GM12878 (cell line): ENCODE measurements at regions not wholly inside any gene's neighbourhood (a gene's known extent, or its start where the extent isn't known, plus 50 kb on each side); places are given as distances from the start of the nearest gene placed in this dataset.

Experiments used
- ATAC-seq: fragments of 200-7000 bp; cut with Tn5 transposase; 3 replicates; pipeline ENCODE4 v1.9.1; 2020; ENCODE audit warnings: mild to moderate bottlenecking, moderate library complexity
- BruUV-seq: library from RNA; stranded (reverse); fragments of 400-500 nt; replicated peaks from 2 replicates; lab custom pipeline; 2021; lab: Mats Ljungman, UMichigan
- CTCF ChIA-PET: fragments of 300-600 bp; sonication (Branson Sonifier 250); formaldehyde crosslinking; extraction: SDS; loops from one replicate; lab custom pipeline; 2021; ENCODE audit warnings: inconsistent platforms; lab: Yijun Ruan, JAX
- POLR2A ChIA-PET: fragments of 350-600 bp; formaldehyde crosslinking; extraction: SDS; loops from one replicate; lab custom pipeline; 2021; ENCODE audit warnings: inconsistent platforms; lab: Charles Lee
- RAD21 ChIA-PET: fragments of 300-600 bp; sonication (Branson Sonifier 250); formaldehyde crosslinking; loops from one replicate; lab custom pipeline; 2023; ENCODE audit warnings: antibody characterized with exemption; ENCODE audit not compliant: unreplicated experiment; lab: Charles Lee
- SMC1A ChIA-PET: fragments of 300-600 bp; sonication (Branson Sonifier 250); formaldehyde crosslinking; loops from one replicate; lab custom pipeline; 2023; ENCODE audit not compliant: unreplicated experiment, uncharacterized antibody; lab: Charles Lee
- DNase-seq: peaks from one replicate; pipeline ENCODE4 v3.0.0-alpha.2; 2011; ENCODE audit warnings: low read depth, low spot score
- FAIRE-seq: peaks from 3 replicates; lab custom pipeline; 2011; peaks lifted over from hg19 to GRCh38; lab: Jason Lieb, UNC
- H2AFZ ChIP-seq: 2 replicates; pipeline ENCODE4 v1.6.0; 2011; ENCODE audit warnings: low read depth, low read length, control low read depth; ENCODE audit not compliant: control insufficient read depth
- H3K27ac ChIP-seq: 2 replicates; pipeline ENCODE4 v1.5.1; 2011; ENCODE audit warnings: control low read depth; ENCODE audit not compliant: control insufficient read depth, insufficient read depth
- H3K27me3 ChIP-seq, 2 experiments: replicated peaks in 1 of 2; 2 replicates each; pipeline versions ENCODE4 v1.6.0 to v1.6.1; 2011; ENCODE audit warnings: low read length in 1 of 2; ENCODE audit not compliant: control insufficient read depth in 2 of 2, insufficient read depth in 2 of 2
- H3K36me3 ChIP-seq, 2 experiments: 2 replicates each; pipeline ENCODE4 v1.5.1; 2011; ENCODE audit warnings: low read length in 1 of 2; ENCODE audit not compliant: control insufficient read depth in 2 of 2, insufficient read depth in 2 of 2
- H3K4me1 ChIP-seq: 2 replicates; pipeline ENCODE4 v1.6.1; 2011; ENCODE audit warnings: mild to moderate bottlenecking, low read length, moderate library complexity, mixed read lengths; ENCODE audit not compliant: control insufficient read depth, insufficient read depth
- H3K4me2 ChIP-seq: 2 replicates; pipeline ENCODE4 v1.6.0; 2011; ENCODE audit warnings: control low read depth; ENCODE audit not compliant: control insufficient read depth, insufficient read depth
- H3K4me3 ChIP-seq: fragments of 200-600 bp; sonication (generic); 2 replicates; pipeline ENCODE4 v1.5.1; 2016
- H3K79me2 ChIP-seq: 2 replicates; pipeline ENCODE4 v1.6.0; 2011; ENCODE audit warnings: low read length; ENCODE audit not compliant: control insufficient read depth, insufficient read depth
- H3K9ac ChIP-seq: 2 replicates; pipeline ENCODE4 v1.8.0; 2011; ENCODE audit warnings: low read length, control low read depth, mixed read lengths; ENCODE audit not compliant: control insufficient read depth, insufficient read depth
- H3K9me3 ChIP-seq: replicated peaks from 3 replicates; pipeline ENCODE4 v1.5.1; 2011; ENCODE audit warnings: mild to moderate bottlenecking, low read length; ENCODE audit not compliant: control insufficient read depth, insufficient read depth
- H4K20me1 ChIP-seq: 2 replicates; pipeline ENCODE4 v1.6.0; 2011; ENCODE audit not compliant: control insufficient read depth, insufficient read depth
- EED ChIP-seq: sonication (generic); IDR thresholded peaks from 2 replicates; pipeline ENCODE4 v1.6.1; 2016; ENCODE audit warnings: antibody characterized with exemption, low read depth
- EGR1 ChIP-seq, 2 experiments: IDR thresholded peaks; 1 replicate in 1 of 2; 2 replicates in 1 of 2; pipeline ENCODE4 v1.6.1; 2011 to 2012; ENCODE audit warnings: low read depth in 2 of 2, low read length in 2 of 2, borderline replicate concordance in 1 of 2, mild to moderate bottlenecking in 1 of 2, moderate library complexity in 1 of 2
- KAT2A ChIP-seq: conservative IDR thresholded peaks from 2 replicates; pipeline ENCODE4 v1.6.1; 2011; ENCODE audit warnings: low read depth, low read length; ENCODE audit not compliant: control insufficient read depth
- MXI1 ChIP-seq: fragments of 150-350 bp; IDR thresholded peaks from 2 replicates; pipeline ENCODE4 v1.6.1; 2011; ENCODE audit warnings: low read depth, mild to moderate bottlenecking, inconsistent platforms, low read length, improper control_type of control experiment
- MYC ChIP-seq: IDR thresholded peaks from 2 replicates; pipeline ENCODE4 v1.6.1; 2011; ENCODE audit warnings: mild to moderate bottlenecking, low read length, moderate library complexity, inconsistent platforms; ENCODE audit not compliant: insufficient read depth, insufficient replicate concordance, insufficient read length, severe bottlenecking
- RFX5 ChIP-seq: IDR thresholded peaks from 2 replicates; pipeline ENCODE4 v1.6.1; 2011; ENCODE audit warnings: low read depth, low read length, improper control_type of control experiment
- SP1 ChIP-seq: IDR thresholded peaks from one replicate; pipeline ENCODE4 v1.6.1; 2011; ENCODE audit warnings: low read depth, low read length
- ZNF622 ChIP-seq: fragments of 450-650 bp; IDR thresholded peaks from 2 replicates; pipeline ENCODE4 v1.6.1; 2017; ENCODE audit warnings: mild to moderate bottlenecking, inconsistent platforms
- WGBS: methylation state at CpG from one replicate; pipeline ENCODE4 v1.1.6; 2016; ENCODE audit warnings: low lambda C conversion rate; ENCODE audit not compliant: insufficient replicate concordance, insufficient coverage; ENCODE audit errors: missing lambda C conversion rate; 5-methylcytosine and 5-hydroxymethylcytosine counted together
- in situ Hi-C: fragments of 300-500 bp; cut with MboI; formaldehyde crosslinking; loops from 9 replicates; pipeline ENCODE4 v1.14.3; 2018; ENCODE audit warnings: mixed read lengths
- intact Hi-C: fragments of 100-400 bp; cut with micrococcal nuclease; formaldehyde crosslinking; loops from one replicate; pipeline ENCODE4 v1.14.2; 2022; ENCODE audit not compliant: unreplicated experiment

GRCh38 chr14:46574978-46575375 is 76.6 kb downstream of the RPL10L start:
- no peak overlapping the region for H3K4me2 ChIP-seq
- H3K4me1 ChIP-seq, result no peaks in the 10 kb centered on the region
- H3K27me3 ChIP-seq, result no peaks in the 10 kb centered on the region
- H3K9me3 ChIP-seq, result no peaks in the 10 kb centered on the region
- 19% methylated on average over 2 of the region's 2 CpGs for WGBS
- POLR2A ChIA-PET, result no interaction called here
- SMC1A ChIA-PET, result interaction anchor here (0.9 to 1.7 kb wide), 2 partner anchors 25 to 324 kb away, joined by 4 to 5 read pairs; no protein-coding TSS in a partner anchor
- in situ Hi-C loops, result no loop called here
- H3K9ac ChIP-seq, result no peak overlapping the region
- TF ChIP-seq SP1 (no peak), MYC (no peak), RFX5 (no peak), MXI1 (no peak), EED (no peak), EGR1 (IDR thresholded peaks at IDR 0.05; ENCODE audit: borderline replicate concordance in 1 of 2, low read depth in 2 of 2, low read length in 2 of 2) (no peak), ZNF622 (no peak)
- H4K20me1 ChIP-seq, result no peaks in the 10 kb centered on the region
- no peak overlapping the region for H3K27ac ChIP-seq
- H3K79me2 ChIP-seq, result no peaks in the 10 kb centered on the region
- intact Hi-C loops, result no loop called here
- BruUV-seq, result no TSS peak
- CTCF ChIA-PET, result interaction anchor here (0.7 to 1.7 kb wide), 4 partner anchors 9 to 16 kb away, joined by 3 to 5 read pairs (median 4); no protein-coding TSS in a partner anchor
- no peaks in the 10 kb centered on the region for H3K36me3 ChIP-seq
- no peak overlapping the region for H3K4me3 ChIP-seq
- RAD21 ChIA-PET, result no interaction called here
- no peak for DNase-seq
- H2AFZ ChIP-seq, result no peak overlapping the region
- no peak for FAIRE-seq
- ATAC-seq, result no peak

DNA sequence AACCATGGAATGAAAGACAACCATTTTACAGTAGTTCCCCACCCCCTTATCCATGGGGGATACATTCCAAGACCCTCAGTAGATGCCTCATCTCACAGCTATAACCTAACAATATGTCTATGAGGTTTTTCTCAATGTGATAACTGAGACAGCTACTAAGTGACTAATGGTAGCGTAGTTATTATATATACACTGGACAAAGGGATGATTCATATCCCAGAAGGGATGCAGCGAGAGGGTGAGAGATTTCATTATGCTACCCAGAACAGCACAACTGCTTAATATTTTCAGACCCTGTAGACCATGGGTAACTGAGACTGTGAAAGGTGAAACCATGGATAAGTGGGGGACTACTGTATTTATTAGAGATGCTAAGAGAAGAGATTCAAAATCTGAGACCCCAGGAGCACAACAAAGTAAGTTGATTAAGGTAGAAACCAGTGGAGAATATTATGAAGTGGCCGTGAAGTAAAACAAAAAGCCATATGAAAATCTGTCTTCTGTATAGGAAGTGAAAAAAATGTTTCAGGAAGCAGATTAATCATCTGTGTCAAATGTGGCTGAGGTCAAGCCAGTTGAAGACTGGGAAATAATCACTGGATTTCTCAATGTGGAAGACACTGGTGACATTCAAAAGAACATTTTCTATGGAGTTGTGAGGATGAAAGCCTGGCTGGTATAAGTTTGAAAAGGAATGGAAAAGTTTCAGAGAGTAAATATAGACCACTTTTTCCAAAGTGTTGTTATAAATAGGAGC is 77.2 kb downstream of the RPL10L start:
- Histone ChIP-seq H3K4me3 (no peak overlapping the region), H3K79me2 (no peaks in the 10 kb centered on the region), H2AFZ (no peak overlapping the region), H4K20me1 (no peaks in the 10 kb centered on the region), H3K9ac (no peak overlapping the region), H3K27me3 (no peaks in the 10 kb centered on the region), H3K27ac (no peak overlapping the region), H3K9me3 (no peaks in the 10 kb centered on the region), H3K36me3 (no peaks in the 10 kb centered on the region)
- in situ Hi-C loops, result no loop called here
- RAD21 ChIA-PET, result no interaction called here
- SMC1A ChIA-PET, result no interaction called here
- FAIRE-seq (no peak), DNase-seq (no peak)
- BruUV-seq, result no TSS peak
- CTCF ChIA-PET, result interaction anchor here (0.6 to 1.7 kb wide), 2 partner anchors 10 kb away, joined by 3 to 5 read pairs; no protein-coding TSS in a partner anchor
- 35% methylated on average over 3 of the region's 3 CpGs for WGBS
- POLR2A ChIA-PET, result no interaction called here
- no peak for TF ChIP-seq KAT2A
- TF ChIP-seq, all 136 proteins: peak for 0
- H3K4me2 ChIP-seq, result no peak overlapping the region
- intact Hi-C loops, result no loop called here
- H3K4me1 ChIP-seq, result no peaks in the 10 kb centered on the region
- no peak for ATAC-seq
